ENCODE measurements at regions not wholly inside any gene's neighbourhood (a gene's known extent, or its start where the extent isn't known, plus 50 kb on each side); places are given as distances from the start of the nearest gene placed in this dataset.

DNA sequence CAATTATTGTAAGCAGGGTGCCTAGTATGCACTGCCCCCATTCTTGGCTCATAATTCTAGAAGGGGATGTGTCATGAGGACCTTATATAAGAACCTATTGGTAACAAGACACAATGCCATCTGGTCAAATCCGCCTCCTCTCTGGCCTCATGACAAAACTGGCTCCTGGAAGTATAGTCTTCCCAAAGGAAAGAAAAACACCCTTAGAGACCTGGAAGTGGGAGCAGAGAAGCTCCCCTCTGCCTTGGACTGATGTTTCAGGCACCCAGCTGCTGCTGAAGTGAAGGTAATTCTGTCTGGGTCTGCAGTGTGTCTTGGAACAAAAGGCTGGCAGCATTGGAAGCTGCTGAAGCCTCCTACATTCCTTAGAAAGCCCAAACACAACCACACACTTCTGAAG is 107.2 kb upstream of the CLSTN2 start:
- no peak for DNase-seq
- no peak for TF ChIP-seq CTCF (IDR thresholded peaks at IDR 0.05; ENCODE audit: low read depth, low read length, missing control alignments)
- no peak overlapping the region for H3K4me3 ChIP-seq (ENCODE audit: low read depth, low read length)
- H3K36me3 ChIP-seq (replicated peaks) = no peaks in the 10 kb centered on the region
- no peak overlapping the region for H3K27ac ChIP-seq
- in situ Hi-C loops (cut with HindIII; ENCODE audit: low pct_ligation_motif_present, low sequenced_read_pairs) = no loop called here
- H3K27me3 ChIP-seq (replicated peaks) = no peaks in the 10 kb centered on the region

DNA sequence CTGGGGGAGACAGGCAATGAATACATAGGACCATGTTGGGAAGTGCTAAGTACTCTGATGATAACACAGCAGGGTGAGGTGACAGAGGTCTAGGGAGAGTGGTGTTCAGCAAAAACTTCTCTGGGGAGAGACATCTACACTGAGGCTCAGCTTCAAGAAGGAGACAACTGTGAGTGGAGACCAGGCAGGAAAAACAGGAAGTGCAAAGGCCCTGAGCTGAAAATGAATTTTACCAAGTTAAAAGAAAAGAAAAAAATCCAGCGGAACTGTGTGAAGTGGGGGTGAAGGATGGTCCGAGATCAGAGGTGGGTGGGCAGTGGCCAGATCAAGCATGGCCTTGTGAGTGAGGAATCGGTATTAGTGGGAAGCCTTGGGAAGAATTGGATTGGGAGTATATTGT is 110.1 kb upstream of the CLSTN2 start:
- H3K27me3 ChIP-seq (replicated peaks) = no peaks in the 10 kb centered on the region
- TF ChIP-seq CTCF (IDR thresholded peaks at IDR 0.05; ENCODE audit: low read depth, low read length, missing control alignments) = no peak
- H3K27ac ChIP-seq = no peak overlapping the region
- no peaks in the 10 kb centered on the region for H3K36me3 ChIP-seq (replicated peaks)
- no peak for DNase-seq
- no peak overlapping the region for H3K4me3 ChIP-seq (ENCODE audit: low read depth, low read length)
- in situ Hi-C loops (cut with HindIII; ENCODE audit: low pct_ligation_motif_present, low sequenced_read_pairs) = no loop called here

GRCh38 chr3:139814646-139815045 is 120.3 kb upstream of the CLSTN2 start:
- no peak for TF ChIP-seq CTCF (IDR thresholded peaks at IDR 0.05; ENCODE audit: low read depth, low read length, missing control alignments)
- in situ Hi-C loops (cut with HindIII; ENCODE audit: low pct_ligation_motif_present, low sequenced_read_pairs) = no loop called here
- no peak for DNase-seq
- H3K27me3 ChIP-seq (replicated peaks) = no peaks in the 10 kb centered on the region
- no peaks in the 10 kb centered on the region for H3K36me3 ChIP-seq (replicated peaks)
- H3K4me3 ChIP-seq (ENCODE audit: low read depth, low read length) = no peak overlapping the region
- H3K27ac ChIP-seq = no peak overlapping the region

GRCh38 chr3:139811331-139811730 is 123.7 kb upstream of the CLSTN2 start:
- in situ Hi-C loops (cut with HindIII; ENCODE audit: low pct_ligation_motif_present, low sequenced_read_pairs) = no loop called here
- Histone ChIP-seq H3K36me3 (replicated peaks) (no peaks in the 10 kb centered on the region), H3K27me3 (replicated peaks) (no peaks in the 10 kb centered on the region), H3K27ac (no peak overlapping the region), H3K4me3 (ENCODE audit: low read depth, low read length) (no peak overlapping the region)
- TF ChIP-seq CTCF (IDR thresholded peaks at IDR 0.05; ENCODE audit: low read depth, low read length, missing control alignments) = no peak
- peak; percentile 6 for DNase-seq

- in situ Hi-C loops (cut with HindIII; ENCODE audit: low pct_ligation_motif_present, low sequenced_read_pairs) = no loop called here
- TF ChIP-seq CTCF (IDR thresholded peaks at IDR 0.05; ENCODE audit: low read depth, low read length, missing control alignments) = no peak
- H3K4me3 ChIP-seq (ENCODE audit: low read depth, low read length) = no peak overlapping the region
- DNase-seq = no peak
- no peak overlapping the region for H3K27ac ChIP-seq
- H3K27me3 ChIP-seq (replicated peaks) = no peaks in the 10 kb centered on the region
- no peaks in the 10 kb centered on the region for H3K36me3 ChIP-seq (replicated peaks)
Observed at GRCh38 chr3:139808201-139808600, 126.8 kb upstream of the CLSTN2 start.

DNA sequence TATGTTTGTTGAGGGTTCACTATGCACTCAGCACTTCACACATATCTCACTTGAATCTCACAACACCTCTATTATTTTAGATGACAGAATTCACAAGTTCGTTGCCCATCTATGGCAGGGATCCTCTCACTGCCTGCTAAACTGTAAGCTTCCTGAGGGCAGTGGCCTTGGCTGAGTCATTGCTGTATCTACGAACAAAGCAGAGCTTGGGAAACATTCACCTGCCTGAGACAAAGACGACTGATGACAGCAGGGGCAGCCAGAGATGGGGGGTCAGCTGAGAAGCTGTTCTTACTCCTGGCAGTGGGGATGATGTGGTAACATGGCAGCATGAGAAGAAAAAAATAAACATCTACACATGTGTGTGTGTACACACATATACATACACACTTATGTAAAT is 125.5 kb upstream of the NMNAT3 start:
- Histone ChIP-seq H3K27ac (no peak overlapping the region), H3K4me3 (ENCODE audit: low read depth, low read length) (no peak overlapping the region), H3K36me3 (replicated peaks) (no peaks in the 10 kb centered on the region), H3K27me3 (replicated peaks) (no peaks in the 10 kb centered on the region)
- in situ Hi-C loops (cut with HindIII; ENCODE audit: low pct_ligation_motif_present, low sequenced_read_pairs) = no loop called here
- no peak for TF ChIP-seq CTCF (IDR thresholded peaks at IDR 0.05; ENCODE audit: low read depth, low read length, missing control alignments)
- DNase-seq = no peak
